Inflammatory macrophage (primary cell): ENCODE measurements at regions not wholly inside any gene's neighbourhood (a gene's known extent, or its start where the extent isn't known, plus 50 kb on each side); places are given as distances from the start of the nearest gene placed in this dataset.
"Not testable (repeated sequence)": the region's sequence is repeated elsewhere in the genome, so short reads cannot be mapped to it uniquely, and the experiment has no call there.

Experiments used
- DNase-seq, 2 donors: peaks; one replicate each; pipeline ENCODE4 v3.0.0-alpha.2; 2020 to 2022

GRCh38 chr4:22573198-22573597, 57.3 kb upstream of the ADGRA3 start:
- DNase-seq: no peak

GRCh38 chr4:22573641-22574040, 57.8 kb upstream of the ADGRA3 start:
- no peak for DNase-seq

GRCh38 chr4:22574424-22574823, 58.6 kb upstream of the ADGRA3 start:
- DNase-seq: no peak

- no peak for DNase-seq
Observed at GRCh38 chr4:22574880-22575279, 59.0 kb upstream of the ADGRA3 start.

- DNase-seq: no peak
Observed at GRCh38 chr4:22587253-22587652, 71.4 kb upstream of the ADGRA3 start.

GRCh38 chr4:22593933-22594332, 78.1 kb upstream of the ADGRA3 start:
- DNase-seq: no peak

GRCh38 chr4:22595684-22596083, 79.8 kb upstream of the ADGRA3 start:
- no peak for DNase-seq

- no peak for DNase-seq
Observed at GRCh38 chr4:22596409-22596808, 80.5 kb upstream of the ADGRA3 start.

GRCh38 chr4:22597471-22597870, 81.6 kb upstream of the ADGRA3 start:
- DNase-seq: no peak

GRCh38 chr4:22598113-22599047, 82.5 kb upstream of the ADGRA3 start:
- not testable (repeated sequence) for DNase-seq

- not testable (repeated sequence) for DNase-seq
Observed at GRCh38 chr4:22599228-22599928, 83.5 kb upstream of the ADGRA3 start.

- not testable (repeated sequence) for DNase-seq
Observed at GRCh38 chr4:22599929-22600432, 84.1 kb upstream of the ADGRA3 start.

- DNase-seq: not testable (repeated sequence)
Observed at GRCh38 chr4:22601638-22602037, 85.8 kb upstream of the ADGRA3 start.

- DNase-seq: peak; percentile 28 to 31
Observed at GRCh38 chr4:22607382-22607781, 85.4 kb upstream of the GBA3 start.

GRCh38 chr4:22609951-22610525, 82.7 kb upstream of the GBA3 start:
- not testable (repeated sequence) for DNase-seq

GRCh38 chr4:22614114-22614513, 78.6 kb upstream of the GBA3 start:
- no peak for DNase-seq

GRCh38 chr4:22616516-22616915, 76.2 kb upstream of the GBA3 start:
- DNase-seq: no peak

- not testable (repeated sequence) for DNase-seq
Observed at GRCh38 chr4:22620144-22620543, 72.6 kb upstream of the GBA3 start.

- not testable (repeated sequence) for DNase-seq
Observed at GRCh38 chr4:22621970-22622369, 70.8 kb upstream of the GBA3 start.

GRCh38 chr4:22624002-22624401, 68.7 kb upstream of the GBA3 start:
- not testable (repeated sequence) for DNase-seq

GRCh38 chr4:22625311-22625710, 67.4 kb upstream of the GBA3 start:
- DNase-seq: no peak

GRCh38 chr4:22627851-22628250, 64.9 kb upstream of the GBA3 start:
- not testable (repeated sequence) for DNase-seq
